ENCODE measurements at regions not wholly inside any gene's neighbourhood (a gene's known extent, or its start where the extent isn't known, plus 50 kb on each side); places are given as distances from the start of the nearest gene placed in this dataset.
A peak's percentile ranks its signal among the peaks of the same experiment; 100 is the strongest.

DNA sequence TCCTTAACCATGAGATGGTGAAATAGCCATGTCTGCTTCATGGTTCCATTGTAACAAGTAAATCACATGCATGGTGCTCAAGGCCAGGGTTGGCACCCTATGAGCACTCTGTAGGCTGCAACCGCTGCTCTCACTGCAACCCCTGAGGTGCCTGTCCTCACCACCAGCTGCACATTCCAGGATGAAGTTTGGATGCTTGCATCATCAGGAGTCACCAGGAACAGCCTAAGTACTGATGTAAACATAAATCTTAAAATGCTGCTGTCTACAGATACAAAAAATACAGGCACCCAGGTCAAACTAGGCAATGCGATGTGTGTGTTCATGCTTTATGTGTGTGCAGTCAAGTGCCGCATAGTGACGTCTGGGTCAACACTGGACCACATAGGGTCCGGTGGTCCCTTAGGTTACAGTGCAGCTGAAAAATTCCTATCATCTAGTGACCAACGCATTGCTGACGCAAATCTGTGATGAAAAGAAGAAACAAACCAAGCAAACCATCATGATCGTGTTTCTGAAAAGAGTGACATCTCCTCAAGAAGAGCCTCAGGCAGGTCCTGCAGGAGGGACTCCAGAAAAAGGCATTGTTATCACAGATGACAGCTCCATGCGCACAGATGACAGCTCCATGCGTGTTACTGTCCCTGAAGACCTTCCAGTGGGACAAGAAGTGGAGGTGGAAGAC, 234.8 kb downstream of the AUH start:
- no peaks in the 10 kb centered on the region for H3K36me3 ChIP-seq (ENCODE audit: insufficient read depth, low read length)
- DNase-seq (ENCODE audit: low read depth) (peak; percentile 37), FAIRE-seq (no peak)
- H3K27ac ChIP-seq (ENCODE audit: low read depth, low read length): no peak overlapping the region
- H3K4me2 ChIP-seq (ENCODE audit: low read length): no peak overlapping the region
- no peaks in the 10 kb centered on the region for H3K9me3 ChIP-seq (ENCODE audit: insufficient read depth, low read depth, low read length)
- H4K20me1 ChIP-seq (ENCODE audit: insufficient read depth, low read length): no peaks in the 10 kb centered on the region
- no peaks in the 10 kb centered on the region for H3K27me3 ChIP-seq (ENCODE audit: insufficient read depth, low read length)
- no peaks in the 10 kb centered on the region for H3K27me3 Mint-ChIP-seq (ENCODE audit: low read depth, unreplicated experiment)
- peaks cover 4% of the 10 kb centered on the region for H3K9me3 Mint-ChIP-seq (ENCODE audit: unreplicated experiment)
- H3K4me3 Mint-ChIP-seq (ENCODE audit: unreplicated experiment): no peak overlapping the region
- H3K36me3 Mint-ChIP-seq (ENCODE audit: low read depth, unreplicated experiment): no peaks in the 10 kb centered on the region
- H2AFZ ChIP-seq (ENCODE audit: low read depth, low read length): no peak overlapping the region
- TF ChIP-seq, protein P1, sequence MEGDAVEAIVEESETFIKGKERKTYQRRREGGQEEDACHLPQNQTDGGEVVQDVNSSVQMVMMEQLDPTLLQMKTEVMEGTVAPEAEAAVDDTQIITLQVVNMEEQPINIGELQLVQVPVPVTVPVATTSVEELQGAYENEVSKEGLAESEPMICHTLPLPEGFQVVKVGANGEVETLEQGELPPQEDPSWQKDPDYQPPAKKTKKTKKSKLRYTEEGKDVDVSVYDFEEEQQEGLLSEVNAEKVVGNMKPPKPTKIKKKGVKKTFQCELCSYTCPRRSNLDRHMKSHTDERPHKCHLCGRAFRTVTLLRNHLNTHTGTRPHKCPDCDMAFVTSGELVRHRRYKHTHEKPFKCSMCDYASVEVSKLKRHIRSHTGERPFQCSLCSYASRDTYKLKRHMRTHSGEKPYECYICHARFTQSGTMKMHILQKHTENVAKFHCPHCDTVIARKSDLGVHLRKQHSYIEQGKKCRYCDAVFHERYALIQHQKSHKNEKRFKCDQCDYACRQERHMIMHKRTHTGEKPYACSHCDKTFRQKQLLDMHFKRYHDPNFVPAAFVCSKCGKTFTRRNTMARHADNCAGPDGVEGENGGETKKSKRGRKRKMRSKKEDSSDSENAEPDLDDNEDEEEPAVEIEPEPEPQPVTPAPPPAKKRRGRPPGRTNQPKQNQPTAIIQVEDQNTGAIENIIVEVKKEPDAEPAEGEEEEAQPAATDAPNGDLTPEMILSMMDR (IDR thresholded peaks at IDR 0.05; ENCODE audit: insufficient read depth, low read depth, low read length): no peak
- no peak for TF ChIP-seq EZH2 (IDR thresholded peaks at IDR 0.05; ENCODE audit: insufficient read depth, low read length)
- H3K4me3 ChIP-seq (ENCODE audit: insufficient read depth, low read depth, low read length): no peak overlapping the region
- H3K79me2 ChIP-seq (ENCODE audit: insufficient read depth, low read length): no peaks in the 10 kb centered on the region
- no peak overlapping the region for H3K9ac ChIP-seq (ENCODE audit: low read length)
- H3K4me1 Mint-ChIP-seq (ENCODE audit: low read depth, unreplicated experiment): peaks cover 10% of the 10 kb centered on the region
- peaks cover 7% of the 10 kb centered on the region for H3K4me1 ChIP-seq (ENCODE audit: insufficient read depth, low read length)
- no peak overlapping the region for H3K27ac Mint-ChIP-seq (ENCODE audit: unreplicated experiment)

DNA sequence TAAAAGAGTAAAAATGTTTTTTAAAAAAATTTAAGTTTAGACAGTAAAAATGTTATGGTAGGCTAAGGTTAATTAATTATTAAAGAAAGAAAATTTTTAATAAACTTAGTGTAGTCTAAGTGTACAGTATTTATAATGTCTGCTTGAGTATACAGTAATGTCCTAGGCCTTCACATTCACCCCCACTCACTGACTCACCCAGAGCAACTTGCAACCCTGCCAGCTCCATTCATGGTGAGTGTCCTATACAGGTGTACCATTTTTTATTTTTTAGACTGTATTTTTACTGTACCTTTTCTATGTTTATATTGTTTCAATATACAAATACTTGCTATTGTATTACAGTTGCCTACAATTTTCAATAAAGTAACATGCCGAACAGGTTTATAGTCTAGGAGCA, 234.1 kb downstream of the AUH start:
- no peaks in the 10 kb centered on the region for H3K9me3 ChIP-seq (ENCODE audit: insufficient read depth, low read depth, low read length)
- TF ChIP-seq, protein P1 (IDR thresholded peaks at IDR 0.05; ENCODE audit: insufficient read depth, low read depth, low read length): no peak
- no peak for TF ChIP-seq EZH2 (IDR thresholded peaks at IDR 0.05; ENCODE audit: insufficient read depth, low read length)
- H3K9me3 Mint-ChIP-seq (ENCODE audit: unreplicated experiment): peaks cover 2% of the 10 kb centered on the region

DNA sequence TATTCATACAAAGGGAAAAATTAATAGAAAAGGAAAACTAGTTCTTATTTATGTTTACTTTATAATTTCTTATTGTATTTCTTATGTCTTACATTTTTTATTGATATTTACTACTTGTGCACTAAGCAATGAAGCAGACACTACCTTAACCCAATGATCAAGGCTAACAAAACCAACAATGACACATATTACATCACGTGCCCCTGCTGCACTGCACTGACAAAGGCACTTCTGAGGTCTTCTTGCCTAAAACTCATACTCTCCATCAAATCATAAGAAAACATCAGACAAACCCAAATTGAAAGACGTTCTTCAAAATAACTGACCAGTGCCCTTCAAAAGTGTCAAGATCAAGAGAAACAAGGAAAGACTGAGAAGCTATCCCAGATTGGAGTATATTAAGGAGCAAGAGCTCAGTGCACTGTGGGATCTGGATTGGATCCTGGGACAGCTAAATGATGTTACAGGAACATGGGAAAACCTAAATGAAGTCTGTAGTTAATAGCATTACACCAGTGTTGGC, 230.9 kb downstream of the AUH start:
- H4K20me1 ChIP-seq (ENCODE audit: insufficient read depth, low read length): no peaks in the 10 kb centered on the region
- peak overlapping the region; percentile 72 for H3K27ac ChIP-seq (ENCODE audit: low read depth, low read length)
- no peak for TF ChIP-seq EZH2 (IDR thresholded peaks at IDR 0.05; ENCODE audit: insufficient read depth, low read length)
- TF ChIP-seq, protein P1 (IDR thresholded peaks at IDR 0.05; ENCODE audit: insufficient read depth, low read depth, low read length): no peak
- peak overlapping the region; percentile 58 for H3K4me2 ChIP-seq (ENCODE audit: low read length)
- no peak overlapping the region for H3K4me3 Mint-ChIP-seq (ENCODE audit: unreplicated experiment)
- H2AFZ ChIP-seq (ENCODE audit: low read depth, low read length): no peak overlapping the region
- no peak overlapping the region for H3K4me3 ChIP-seq (ENCODE audit: insufficient read depth, low read depth, low read length)
- H3K79me2 ChIP-seq (ENCODE audit: insufficient read depth, low read length): no peaks in the 10 kb centered on the region
- H3K4me1 ChIP-seq (ENCODE audit: insufficient read depth, low read length): peaks cover 7% of the 10 kb centered on the region
- H3K27me3 ChIP-seq (ENCODE audit: insufficient read depth, low read length): no peaks in the 10 kb centered on the region
- no peak overlapping the region for H3K27ac Mint-ChIP-seq (ENCODE audit: unreplicated experiment)
- H3K27me3 Mint-ChIP-seq (ENCODE audit: low read depth, unreplicated experiment): no peaks in the 10 kb centered on the region
- H3K36me3 Mint-ChIP-seq (ENCODE audit: low read depth, unreplicated experiment): no peaks in the 10 kb centered on the region
- H3K4me1 Mint-ChIP-seq (ENCODE audit: low read depth, unreplicated experiment): peaks cover 10% of the 10 kb centered on the region
- H3K9ac ChIP-seq (ENCODE audit: low read length): peak overlapping the region; percentile 54
- H3K9me3 Mint-ChIP-seq (ENCODE audit: unreplicated experiment): peaks cover 1% of the 10 kb centered on the region
- H3K36me3 ChIP-seq (ENCODE audit: insufficient read depth, low read length): no peaks in the 10 kb centered on the region
- FAIRE-seq (no peak), DNase-seq (ENCODE audit: low read depth) (no peak)
- no peaks in the 10 kb centered on the region for H3K9me3 ChIP-seq (ENCODE audit: insufficient read depth, low read depth, low read length)

More for the DNA sequence above, 234.1 kb downstream of the AUH start:
- no peak overlapping the region for H3K9ac ChIP-seq (ENCODE audit: low read length)
- H3K27ac ChIP-seq (ENCODE audit: low read depth, low read length): no peak overlapping the region
- Mint-ChIP-seq H3K36me3 (ENCODE audit: low read depth, unreplicated experiment) (no peaks in the 10 kb centered on the region), H3K4me3 (ENCODE audit: unreplicated experiment) (no peak overlapping the region), H3K4me1 (ENCODE audit: low read depth, unreplicated experiment) (peaks cover 10% of the 10 kb centered on the region), H3K27me3 (ENCODE audit: low read depth, unreplicated experiment) (no peaks in the 10 kb centered on the region), H3K27ac (ENCODE audit: unreplicated experiment) (no peak overlapping the region)
- no peak for FAIRE-seq
- H3K36me3 ChIP-seq (ENCODE audit: insufficient read depth, low read length): no peaks in the 10 kb centered on the region
- H3K4me2 ChIP-seq (ENCODE audit: low read length): no peak overlapping the region
- H3K27me3 ChIP-seq (ENCODE audit: insufficient read depth, low read length): no peaks in the 10 kb centered on the region
- no peaks in the 10 kb centered on the region for H4K20me1 ChIP-seq (ENCODE audit: insufficient read depth, low read length)
- DNase-seq (ENCODE audit: low read depth): peak; percentile 28
- no peaks in the 10 kb centered on the region for H3K79me2 ChIP-seq (ENCODE audit: insufficient read depth, low read length)
- H3K4me1 ChIP-seq (ENCODE audit: insufficient read depth, low read length): peaks cover 7% of the 10 kb centered on the region
- H3K4me3 ChIP-seq (ENCODE audit: insufficient read depth, low read depth, low read length): no peak overlapping the region
- H2AFZ ChIP-seq (ENCODE audit: low read depth, low read length): no peak overlapping the region

All from astrocyte (in vitro differentiated cells and primary cell).